Astrocyte (in vitro differentiated cells and primary cell): ENCODE measurements at regions not wholly inside any gene's neighbourhood (a gene's known extent, or its start where the extent isn't known, plus 50 kb on each side); places are given as distances from the start of the nearest gene placed in this dataset.

Experiments used
- DNase-seq: peaks from one replicate; pipeline ENCODE4 v3.0.0-alpha.2; 2010; ENCODE audit warnings: low read depth
- FAIRE-seq: peaks from 2 replicates; lab custom pipeline; 2011; peaks lifted over from hg19 to GRCh38; lab: Jason Lieb, UNC
- H2AFZ ChIP-seq: 2 replicates; pipeline ENCODE4 v1.6.0; 2012; ENCODE audit warnings: low read depth, low read length, inconsistent platforms
- H3K27ac ChIP-seq: 2 replicates; pipeline ENCODE4 v1.5.1; 2011; ENCODE audit warnings: low read depth, low read length, inconsistent platforms
- H3K27me3 ChIP-seq: 2 replicates; pipeline ENCODE4 v1.6.0; 2011; ENCODE audit warnings: low read length, inconsistent platforms; ENCODE audit not compliant: insufficient read depth
- H3K36me3 ChIP-seq: 2 replicates; pipeline ENCODE4 v1.5.1; 2011; ENCODE audit warnings: low read length, inconsistent platforms; ENCODE audit not compliant: insufficient read depth
- H3K4me1 ChIP-seq: 2 replicates; pipeline ENCODE4 v1.5.1; 2011; ENCODE audit warnings: low read length, inconsistent platforms; ENCODE audit not compliant: insufficient read depth
- H3K4me2 ChIP-seq: 2 replicates; pipeline ENCODE4 v1.6.0; 2012; ENCODE audit warnings: low read length, inconsistent platforms
- H3K4me3 ChIP-seq: 2 replicates; pipeline ENCODE4 v1.5.1; 2011; ENCODE audit warnings: low read depth, mild to moderate bottlenecking, low read length, inconsistent platforms; ENCODE audit not compliant: insufficient read depth
- H3K79me2 ChIP-seq: 2 replicates; pipeline ENCODE4 v1.6.0; 2012; ENCODE audit warnings: mild to moderate bottlenecking, low read length, inconsistent platforms; ENCODE audit not compliant: insufficient read depth
- H3K9ac ChIP-seq: 2 replicates; pipeline ENCODE4 v1.6.0; 2012; ENCODE audit warnings: mild to moderate bottlenecking, low read length, inconsistent platforms
- H3K9me3 ChIP-seq: 2 replicates; pipeline ENCODE4 v1.5.1; 2012; ENCODE audit warnings: low read depth, mild to moderate bottlenecking, low read length, inconsistent platforms; ENCODE audit not compliant: insufficient read depth
- H4K20me1 ChIP-seq: 2 replicates; pipeline ENCODE4 v1.6.0; 2012; ENCODE audit warnings: low read length, inconsistent platforms; ENCODE audit not compliant: insufficient read depth
- H3K27ac Mint-ChIP-seq: one replicate; pipeline ENCODE4 v1.8.0; 2021; ENCODE audit warnings: mild to moderate bottlenecking, mixed read lengths; ENCODE audit not compliant: unreplicated experiment
- H3K27me3 Mint-ChIP-seq: one replicate; pipeline ENCODE4 v1.8.0; 2021; ENCODE audit warnings: low read depth, mixed read lengths; ENCODE audit not compliant: unreplicated experiment
- H3K36me3 Mint-ChIP-seq: one replicate; pipeline ENCODE4 v1.8.0; 2021; ENCODE audit warnings: low read depth, mixed read lengths; ENCODE audit not compliant: unreplicated experiment
- H3K4me1 Mint-ChIP-seq: one replicate; pipeline ENCODE4 v1.8.0; 2021; ENCODE audit warnings: low read depth, mixed read lengths; ENCODE audit not compliant: unreplicated experiment
- H3K4me3 Mint-ChIP-seq: one replicate; pipeline ENCODE4 v1.8.0; 2021; ENCODE audit warnings: mild to moderate bottlenecking, moderate library complexity, mixed read lengths; ENCODE audit not compliant: unreplicated experiment
- H3K9me3 Mint-ChIP-seq: one replicate; pipeline ENCODE4 v1.8.0; 2021; ENCODE audit warnings: mild to moderate bottlenecking, mixed read lengths; ENCODE audit not compliant: unreplicated experiment
- CTCF ChIP-seq: IDR thresholded peaks from 2 replicates; pipeline ENCODE4 v1.5.1; 2011; ENCODE audit warnings: low read depth, mild to moderate bottlenecking, inconsistent platforms, low read length, moderate library complexity; ENCODE audit not compliant: insufficient read depth
- EZH2 ChIP-seq: IDR thresholded peaks from 2 replicates; pipeline ENCODE4 v1.6.1; 2012; ENCODE audit warnings: mild to moderate bottlenecking, low read length, inconsistent platforms; ENCODE audit not compliant: insufficient read depth

GRCh38 chr10:44854693-44855350 lies 56.3 kb upstream of the TMEM72 start:
- no peak overlapping the region for H3K9ac ChIP-seq
- no peaks in the 10 kb centered on the region for H3K79me2 ChIP-seq
- TF ChIP-seq CTCF: no peak
- no peak for TF ChIP-seq EZH2
- H3K27ac ChIP-seq: no peak overlapping the region
- H3K36me3 Mint-ChIP-seq: no peaks in the 10 kb centered on the region
- no peak overlapping the region for H3K4me3 Mint-ChIP-seq
- H3K27ac Mint-ChIP-seq: no peak overlapping the region
- peaks cover 7% of the 10 kb centered on the region for H3K27me3 ChIP-seq
- H3K4me3 ChIP-seq: no peak overlapping the region
- H3K9me3 ChIP-seq: no peaks in the 10 kb centered on the region
- no peak overlapping the region for H2AFZ ChIP-seq
- H3K4me2 ChIP-seq: no peak overlapping the region
- DNase-seq (no peak), FAIRE-seq (no peak)
- peaks cover 6% of the 10 kb centered on the region for H3K9me3 Mint-ChIP-seq
- H3K36me3 ChIP-seq: no peaks in the 10 kb centered on the region
- peaks cover 8% of the 10 kb centered on the region for H3K4me1 Mint-ChIP-seq
- H3K4me1 ChIP-seq: peaks cover 15% of the 10 kb centered on the region
- no peaks in the 10 kb centered on the region for H4K20me1 ChIP-seq
- H3K27me3 Mint-ChIP-seq: peaks cover 31% of the 10 kb centered on the region

- Mint-ChIP-seq H3K27ac (no peak overlapping the region), H3K4me1 (peaks cover 15% of the 10 kb centered on the region), H3K36me3 (no peaks in the 10 kb centered on the region), H3K4me3 (no peak overlapping the region), H3K27me3 (peaks cover 27% of the 10 kb centered on the region), H3K9me3 (peaks cover 4% of the 10 kb centered on the region)
- peaks cover 27% of the 10 kb centered on the region for H3K4me1 ChIP-seq
- FAIRE-seq (no peak), DNase-seq (no peak)
- H3K27me3 ChIP-seq: peaks cover 7% of the 10 kb centered on the region
- no peak overlapping the region for H3K4me3 ChIP-seq
- H3K79me2 ChIP-seq: no peaks in the 10 kb centered on the region
- H3K4me2 ChIP-seq: no peak overlapping the region
- no peaks in the 10 kb centered on the region for H3K9me3 ChIP-seq
- no peak for TF ChIP-seq EZH2
- no peak overlapping the region for H3K27ac ChIP-seq
- H3K36me3 ChIP-seq: no peaks in the 10 kb centered on the region
- H4K20me1 ChIP-seq: no peaks in the 10 kb centered on the region
- no peak overlapping the region for H3K9ac ChIP-seq
- H2AFZ ChIP-seq: no peak overlapping the region
Measured at GRCh38 chr10:44856696-44857095, 54.4 kb upstream of the TMEM72 start.

- peak overlapping the region; percentile 13 for H3K4me2 ChIP-seq
- H4K20me1 ChIP-seq: no peaks in the 10 kb centered on the region
- TF ChIP-seq CTCF (peak; percentile 98), EZH2 (no peak)
- Mint-ChIP-seq H3K36me3 (no peaks in the 10 kb centered on the region), H3K27me3 (peaks cover 27% of the 10 kb centered on the region), H3K27ac (no peak overlapping the region), H3K4me3 (no peak overlapping the region), H3K4me1 (peaks cover 20% of the 10 kb centered on the region), H3K9me3 (peaks cover 3% of the 10 kb centered on the region)
- no peak overlapping the region for H3K27ac ChIP-seq
- no peaks in the 10 kb centered on the region for H3K9me3 ChIP-seq
- H3K9ac ChIP-seq: no peak overlapping the region
- DNase-seq (peak; percentile 97), FAIRE-seq (peak; percentile 93)
- no peak overlapping the region for H3K4me3 ChIP-seq
- no peaks in the 10 kb centered on the region for H3K79me2 ChIP-seq
- H3K4me1 ChIP-seq: peaks cover 32% of the 10 kb centered on the region
- no peaks in the 10 kb centered on the region for H3K36me3 ChIP-seq
- peaks cover 7% of the 10 kb centered on the region for H3K27me3 ChIP-seq
- no peak overlapping the region for H2AFZ ChIP-seq
Measured at GRCh38 chr10:44857363-44858016, 53.6 kb upstream of the TMEM72 start.
